GM21367 (cell line): ENCODE measurements at regions not wholly inside any gene's neighbourhood (a gene's known extent, or its start where the extent isn't known, plus 50 kb on each side); places are given as distances from the start of the nearest gene placed in this dataset.

Experiments
- ATAC-seq: cut with Tn5 transposase; IDR thresholded peaks from one replicate; pipeline ENCODE4 v1.9.1; 2021; ENCODE audit not compliant: unreplicated experiment

GRCh38 chr1:191134796-191135195 is 657.1 kb upstream of the BRINP3 start:
- no peak for ATAC-seq

- no peak for ATAC-seq
Observed at GRCh38 chr1:191140038-191140437, 662.4 kb upstream of the BRINP3 start.

GRCh38 chr1:191142748-191143147 is 665.1 kb upstream of the BRINP3 start:
- ATAC-seq = no peak

GRCh38 chr1:191145834-191146233 is 668.2 kb upstream of the BRINP3 start:
- ATAC-seq = no peak

GRCh38 chr1:191151321-191151807 is 673.7 kb upstream of the BRINP3 start:
- no peak for ATAC-seq

GRCh38 chr1:191152776-191153175 is 675.1 kb upstream of the BRINP3 start:
- no peak for ATAC-seq

GRCh38 chr1:191155178-191155577 is 677.5 kb upstream of the BRINP3 start:
- ATAC-seq = no peak

- ATAC-seq = no peak
Observed at GRCh38 chr1:191160837-191161236, 683.2 kb upstream of the BRINP3 start.

GRCh38 chr1:191162762-191163161 is 685.1 kb upstream of the BRINP3 start:
- no peak for ATAC-seq

GRCh38 chr1:191163621-191164020 is 686.0 kb upstream of the BRINP3 start:
- no peak for ATAC-seq

GRCh38 chr1:191174298-191174697 is 696.6 kb upstream of the BRINP3 start:
- peak; percentile 99 for ATAC-seq

GRCh38 chr1:191176131-191176530 is 698.5 kb upstream of the BRINP3 start:
- ATAC-seq = no peak

- no peak for ATAC-seq
Observed at GRCh38 chr1:191206513-191207207, 729.0 kb upstream of the BRINP3 start.

- ATAC-seq = no peak
Observed at GRCh38 chr1:191222206-191222605, 744.5 kb upstream of the BRINP3 start.

- ATAC-seq = no peak
Observed at GRCh38 chr1:191240925-191241324, 763.3 kb upstream of the BRINP3 start.

GRCh38 chr1:191255354-191256054 is 777.8 kb upstream of the BRINP3 start:
- no peak for ATAC-seq

- ATAC-seq = no peak
Observed at GRCh38 chr1:191256917-191257316, 779.3 kb upstream of the BRINP3 start.

GRCh38 chr1:191260056-191260455 is 782.4 kb upstream of the BRINP3 start:
- no peak for ATAC-seq

- ATAC-seq = no peak
Observed at GRCh38 chr1:191261111-191261510, 783.4 kb upstream of the BRINP3 start.

- ATAC-seq = no peak
Observed at GRCh38 chr1:191279266-191279800, 801.7 kb upstream of the BRINP3 start.

GRCh38 chr1:191284175-191284574 is 806.5 kb upstream of the BRINP3 start:
- ATAC-seq = no peak

GRCh38 chr1:191290441-191290840 is 812.8 kb upstream of the BRINP3 start:
- no peak for ATAC-seq
